Astrocyte (in vitro differentiated cells and primary cell): ENCODE measurements at regions not wholly inside any gene's neighbourhood (a gene's known extent, or its start where the extent isn't known, plus 50 kb on each side); places are given as distances from the start of the nearest gene placed in this dataset.

ENCODE experiments used
- DNase-seq: peaks from one replicate; pipeline ENCODE4 v3.0.0-alpha.2; 2010; ENCODE audit warnings: low read depth
- FAIRE-seq: peaks from 2 replicates; lab custom pipeline; 2011; peaks lifted over from hg19 to GRCh38; lab: Jason Lieb, UNC
- H2AFZ ChIP-seq: 2 replicates; pipeline ENCODE4 v1.6.0; 2012; ENCODE audit warnings: low read depth, low read length, inconsistent platforms
- H3K27ac ChIP-seq: 2 replicates; pipeline ENCODE4 v1.5.1; 2011; ENCODE audit warnings: low read depth, low read length, inconsistent platforms
- H3K27me3 ChIP-seq: 2 replicates; pipeline ENCODE4 v1.6.0; 2011; ENCODE audit warnings: low read length, inconsistent platforms; ENCODE audit not compliant: insufficient read depth
- H3K36me3 ChIP-seq: 2 replicates; pipeline ENCODE4 v1.5.1; 2011; ENCODE audit warnings: low read length, inconsistent platforms; ENCODE audit not compliant: insufficient read depth
- H3K4me1 ChIP-seq: 2 replicates; pipeline ENCODE4 v1.5.1; 2011; ENCODE audit warnings: low read length, inconsistent platforms; ENCODE audit not compliant: insufficient read depth
- H3K4me2 ChIP-seq: 2 replicates; pipeline ENCODE4 v1.6.0; 2012; ENCODE audit warnings: low read length, inconsistent platforms
- H3K4me3 ChIP-seq: 2 replicates; pipeline ENCODE4 v1.5.1; 2011; ENCODE audit warnings: low read depth, mild to moderate bottlenecking, low read length, inconsistent platforms; ENCODE audit not compliant: insufficient read depth
- H3K79me2 ChIP-seq: 2 replicates; pipeline ENCODE4 v1.6.0; 2012; ENCODE audit warnings: mild to moderate bottlenecking, low read length, inconsistent platforms; ENCODE audit not compliant: insufficient read depth
- H3K9ac ChIP-seq: 2 replicates; pipeline ENCODE4 v1.6.0; 2012; ENCODE audit warnings: mild to moderate bottlenecking, low read length, inconsistent platforms
- H3K9me3 ChIP-seq: 2 replicates; pipeline ENCODE4 v1.5.1; 2012; ENCODE audit warnings: low read depth, mild to moderate bottlenecking, low read length, inconsistent platforms; ENCODE audit not compliant: insufficient read depth
- H4K20me1 ChIP-seq: 2 replicates; pipeline ENCODE4 v1.6.0; 2012; ENCODE audit warnings: low read length, inconsistent platforms; ENCODE audit not compliant: insufficient read depth
- H3K27ac Mint-ChIP-seq: one replicate; pipeline ENCODE4 v1.8.0; 2021; ENCODE audit warnings: mild to moderate bottlenecking, mixed read lengths; ENCODE audit not compliant: unreplicated experiment
- H3K27me3 Mint-ChIP-seq: one replicate; pipeline ENCODE4 v1.8.0; 2021; ENCODE audit warnings: low read depth, mixed read lengths; ENCODE audit not compliant: unreplicated experiment
- H3K36me3 Mint-ChIP-seq: one replicate; pipeline ENCODE4 v1.8.0; 2021; ENCODE audit warnings: low read depth, mixed read lengths; ENCODE audit not compliant: unreplicated experiment
- H3K4me1 Mint-ChIP-seq: one replicate; pipeline ENCODE4 v1.8.0; 2021; ENCODE audit warnings: low read depth, mixed read lengths; ENCODE audit not compliant: unreplicated experiment
- H3K4me3 Mint-ChIP-seq: one replicate; pipeline ENCODE4 v1.8.0; 2021; ENCODE audit warnings: mild to moderate bottlenecking, moderate library complexity, mixed read lengths; ENCODE audit not compliant: unreplicated experiment
- H3K9me3 Mint-ChIP-seq: one replicate; pipeline ENCODE4 v1.8.0; 2021; ENCODE audit warnings: mild to moderate bottlenecking, mixed read lengths; ENCODE audit not compliant: unreplicated experiment
- CTCF ChIP-seq: IDR thresholded peaks from 2 replicates; pipeline ENCODE4 v1.5.1; 2011; ENCODE audit warnings: low read depth, mild to moderate bottlenecking, inconsistent platforms, low read length, moderate library complexity; ENCODE audit not compliant: insufficient read depth
- EZH2 ChIP-seq: IDR thresholded peaks from 2 replicates; pipeline ENCODE4 v1.6.1; 2012; ENCODE audit warnings: mild to moderate bottlenecking, low read length, inconsistent platforms; ENCODE audit not compliant: insufficient read depth

GRCh38 chr12:113722747-113723146, 243.4 kb downstream of the RBM19 start:
- Mint-ChIP-seq H3K27ac (no peak overlapping the region), H3K27me3 (peaks cover 31% of the 10 kb centered on the region), H3K36me3 (no peaks in the 10 kb centered on the region), H3K4me3 (no peak overlapping the region), H3K9me3 (no peaks in the 10 kb centered on the region), H3K4me1 (peaks cover 4% of the 10 kb centered on the region)
- no peaks in the 10 kb centered on the region for H4K20me1 ChIP-seq
- H3K79me2 ChIP-seq: no peaks in the 10 kb centered on the region
- no peak overlapping the region for H2AFZ ChIP-seq
- FAIRE-seq (no peak), DNase-seq (no peak)
- H3K9ac ChIP-seq: no peak overlapping the region
- no peaks in the 10 kb centered on the region for H3K27me3 ChIP-seq
- H3K4me3 ChIP-seq: no peak overlapping the region
- no peaks in the 10 kb centered on the region for H3K36me3 ChIP-seq
- no peak overlapping the region for H3K4me2 ChIP-seq
- TF ChIP-seq CTCF (no peak), EZH2 (no peak)
- H3K9me3 ChIP-seq: no peaks in the 10 kb centered on the region
- no peak overlapping the region for H3K27ac ChIP-seq
- no peaks in the 10 kb centered on the region for H3K4me1 ChIP-seq

DNA sequence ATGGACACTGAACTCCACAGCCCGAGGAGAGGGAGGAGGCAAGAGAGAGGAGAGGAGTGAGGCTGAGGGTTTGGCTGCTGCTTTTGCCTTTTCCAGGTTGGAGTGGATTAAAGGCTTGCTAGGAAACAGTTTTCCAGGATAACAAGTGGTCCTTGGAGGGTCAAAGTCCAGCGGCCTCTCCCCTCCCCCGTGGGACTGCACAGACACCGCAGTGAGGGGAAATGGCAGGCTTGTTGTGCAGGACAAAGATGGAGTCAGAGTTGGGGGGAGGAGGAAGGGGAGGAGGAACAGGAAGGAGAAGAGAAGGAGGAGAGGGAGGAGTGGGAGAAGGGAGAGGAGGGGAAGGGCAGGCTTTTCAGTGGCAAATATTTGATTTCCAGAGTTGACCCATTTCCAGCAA, 245.5 kb downstream of the RBM19 start:
- Histone ChIP-seq H3K4me3 (no peak overlapping the region), H3K4me1 (no peaks in the 10 kb centered on the region), H4K20me1 (no peaks in the 10 kb centered on the region), H2AFZ (no peak overlapping the region), H3K27me3 (no peaks in the 10 kb centered on the region), H3K9ac (no peak overlapping the region), H3K79me2 (no peaks in the 10 kb centered on the region), H3K9me3 (no peaks in the 10 kb centered on the region), H3K27ac (no peak overlapping the region), H3K36me3 (no peaks in the 10 kb centered on the region), H3K4me2 (no peak overlapping the region)
- H3K36me3 Mint-ChIP-seq: no peaks in the 10 kb centered on the region
- no peaks in the 10 kb centered on the region for H3K9me3 Mint-ChIP-seq
- DNase-seq: no peak
- H3K27ac Mint-ChIP-seq: no peak overlapping the region
- FAIRE-seq: no peak
- no peak for TF ChIP-seq CTCF
- TF ChIP-seq EZH2: no peak
- H3K4me3 Mint-ChIP-seq: no peak overlapping the region
- H3K27me3 Mint-ChIP-seq: peaks cover 33% of the 10 kb centered on the region
- H3K4me1 Mint-ChIP-seq: no peaks in the 10 kb centered on the region

DNA sequence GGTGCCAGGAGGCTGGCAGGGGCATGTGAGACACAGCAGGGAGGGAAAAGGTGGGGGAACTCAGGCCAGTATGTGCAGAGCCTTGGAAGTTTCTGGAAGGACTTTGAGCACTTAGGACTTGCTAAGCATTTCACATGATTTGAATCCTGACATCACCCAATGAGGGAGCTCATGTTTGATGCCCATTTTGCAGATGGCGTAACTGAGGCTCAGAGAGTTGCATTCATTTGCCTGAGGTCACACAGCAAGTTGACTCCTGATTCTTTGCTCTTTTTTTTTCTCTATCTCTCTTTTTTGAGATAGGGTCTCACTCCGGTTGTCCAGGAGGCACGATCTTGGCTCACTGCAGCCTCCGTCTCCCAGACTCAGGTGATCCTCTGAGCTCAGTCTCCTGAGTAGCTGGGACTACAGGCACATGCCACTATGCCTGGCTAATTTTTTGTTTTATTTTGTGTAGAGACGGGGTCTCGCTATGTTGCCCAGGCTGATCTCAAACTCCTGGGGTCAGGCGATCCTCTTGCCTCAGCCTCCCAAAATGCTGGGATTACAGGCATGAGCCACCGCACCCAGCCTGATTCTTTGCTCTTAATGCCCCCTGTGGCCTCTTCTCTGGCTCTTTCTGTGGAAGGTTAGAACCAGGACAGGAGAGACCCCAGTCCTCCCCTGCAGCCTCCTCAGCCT, 246.1 kb downstream of the RBM19 start:
- no peak overlapping the region for H3K4me2 ChIP-seq
- Mint-ChIP-seq H3K36me3 (no peaks in the 10 kb centered on the region), H3K27ac (no peak overlapping the region), H3K4me1 (no peaks in the 10 kb centered on the region), H3K9me3 (no peaks in the 10 kb centered on the region), H3K27me3 (peaks cover 33% of the 10 kb centered on the region), H3K4me3 (no peak overlapping the region)
- H3K79me2 ChIP-seq: no peaks in the 10 kb centered on the region
- H3K9ac ChIP-seq: no peak overlapping the region
- no peak overlapping the region for H2AFZ ChIP-seq
- no peaks in the 10 kb centered on the region for H3K36me3 ChIP-seq
- H3K4me3 ChIP-seq: no peak overlapping the region
- FAIRE-seq (no peak), DNase-seq (no peak)
- no peaks in the 10 kb centered on the region for H3K4me1 ChIP-seq
- H4K20me1 ChIP-seq: no peaks in the 10 kb centered on the region
- no peaks in the 10 kb centered on the region for H3K27me3 ChIP-seq
- no peaks in the 10 kb centered on the region for H3K9me3 ChIP-seq
- H3K27ac ChIP-seq: no peak overlapping the region
- TF ChIP-seq EZH2: no peak
- no peak for TF ChIP-seq CTCF
